ENCODE measurements at regions not wholly inside any gene's neighbourhood (a gene's known extent, or its start where the extent isn't known, plus 50 kb on each side); places are given as distances from the start of the nearest gene placed in this dataset.

GRCh38 chr2:236730393-236730792, 160.8 kb downstream of the ACKR3 start:
- no peak for TF ChIP-seq CTCF (conservative IDR thresholded peaks at IDR 0.05; ENCODE audit: low read depth)
- POLR2A ChIA-PET (ENCODE audit: low non-redundant PET) = interaction anchor here (0.7 kb wide), 1 partner anchor 8 kb away, joined by 4 read pairs; no protein-coding TSS in a partner anchor
- no peak overlapping the region for H3K27ac ChIP-seq
- CTCF ChIA-PET = no interaction called here
- DNase-seq (ENCODE audit: low spot score) = no peak

- CTCF ChIA-PET = interaction anchor here (0.7 kb wide), 1 partner anchor 388 kb away, joined by 3 read pairs; no protein-coding TSS in a partner anchor
These were observed 162.3 kb downstream of the ACKR3 start for GRCh38 chr2:236731767-236732580.

DNA sequence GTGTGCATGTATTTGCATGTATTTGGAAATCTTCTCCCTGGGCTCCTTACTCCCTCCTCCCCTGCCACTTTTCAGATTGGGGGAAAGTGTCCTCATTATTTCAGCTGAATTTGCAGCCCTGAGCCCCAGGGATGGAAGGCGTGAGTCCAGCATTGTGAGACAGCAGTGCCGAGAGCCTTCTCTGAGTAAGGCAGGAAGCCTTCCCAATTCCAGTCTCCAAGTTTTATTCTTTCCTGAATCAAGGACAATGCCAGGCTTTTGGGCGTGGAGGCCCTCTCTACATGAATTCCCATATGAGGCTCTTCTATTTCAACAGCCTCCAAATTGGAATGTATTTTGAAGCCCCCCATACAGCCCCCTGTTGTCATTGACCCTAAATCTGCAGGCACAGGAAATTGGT, 163.5 kb downstream of the ACKR3 start:
- ChIA-PET CTCF (no interaction called here), POLR2A (ENCODE audit: low non-redundant PET) (no interaction called here)
- TF ChIP-seq CTCF (conservative IDR thresholded peaks at IDR 0.05; ENCODE audit: low read depth) = no peak
- no peak for DNase-seq (ENCODE audit: low spot score)
- H3K27ac ChIP-seq = no peak overlapping the region

More at GRCh38 chr2:236731767-236732580, 162.3 kb downstream of the ACKR3 start:
- TF ChIP-seq CTCF (conservative IDR thresholded peaks at IDR 0.05; ENCODE audit: low read depth) = no peak
- POLR2A ChIA-PET (ENCODE audit: low non-redundant PET) = no interaction called here
- peak; percentile 53 for DNase-seq (ENCODE audit: low spot score)
- H3K27ac ChIP-seq = peak overlapping the region; percentile 83

GRCh38 chr2:236735825-236736238, 166.2 kb downstream of the ACKR3 start:
- no peak for TF ChIP-seq CTCF (conservative IDR thresholded peaks at IDR 0.05; ENCODE audit: low read depth)
- CTCF ChIA-PET = no interaction called here
- DNase-seq (ENCODE audit: low spot score) = no peak
- H3K27ac ChIP-seq = no peak overlapping the region
- POLR2A ChIA-PET (ENCODE audit: low non-redundant PET) = no interaction called here

DNA sequence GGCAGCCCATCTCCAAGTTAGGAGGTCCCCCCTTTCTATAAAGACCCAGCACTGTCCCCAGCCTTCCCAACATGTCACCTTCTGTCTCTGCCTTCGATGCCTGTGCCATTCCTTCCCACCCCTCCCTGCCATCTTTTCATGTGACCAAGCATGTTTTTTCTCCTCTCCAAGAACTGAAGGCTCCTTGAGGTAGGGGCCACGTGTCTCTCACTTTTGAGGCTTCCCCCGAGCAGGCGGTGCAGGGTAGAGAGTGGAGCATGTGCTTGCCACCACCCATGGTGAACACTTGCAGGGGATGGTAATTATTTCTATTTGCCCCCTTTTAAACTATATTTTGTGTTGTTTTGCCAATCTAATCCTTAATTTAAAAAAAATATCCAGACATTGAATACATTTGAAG, 168.4 kb downstream of the ACKR3 start:
- H3K27ac ChIP-seq = no peak overlapping the region
- CTCF ChIA-PET = no interaction called here
- no peak for TF ChIP-seq CTCF (conservative IDR thresholded peaks at IDR 0.05; ENCODE audit: low read depth)
- DNase-seq (ENCODE audit: low spot score) = no peak
- POLR2A ChIA-PET (ENCODE audit: low non-redundant PET) = interaction anchor here (0.5 kb wide), 1 partner anchor 7 kb away, joined by 4 read pairs; no protein-coding TSS in a partner anchor

GRCh38 chr2:236738896-236739295, 169.3 kb downstream of the ACKR3 start:
- ChIA-PET CTCF (no interaction called here), POLR2A (ENCODE audit: low non-redundant PET) (no interaction called here)
- no peak for TF ChIP-seq CTCF (conservative IDR thresholded peaks at IDR 0.05; ENCODE audit: low read depth)
- no peak overlapping the region for H3K27ac ChIP-seq
- DNase-seq (ENCODE audit: low spot score) = no peak
